Right lobe of liver (tissue), 6 donors: ENCODE measurements at regions not wholly inside any gene's neighbourhood (a gene's known extent, or its start where the extent isn't known, plus 50 kb on each side); places are given as distances from the start of the nearest gene placed in this dataset.
"Not testable (repeated sequence)": the region's sequence is repeated elsewhere in the genome, so short reads cannot be mapped to it uniquely, and the experiment has no call there.

Source experiments
- ATAC-seq, 4 donors: fragments of 200-7000 bp; cut with Tn5 transposase; one replicate each; pipeline ENCODE4 v1.9.1; 2020; ENCODE audit warnings: mild to moderate bottlenecking in 4 of 4, moderate library complexity in 4 of 4
- DNase-seq, 3 donors: peaks; one replicate each; pipeline ENCODE4 v3.0.0-alpha.2; 2020
- H3K27ac ChIP-seq, 3 donors: fragments of 200-600 bp; one replicate each; pipeline ENCODE4 v1.8.0; 2022
- H3K27me3 ChIP-seq, 2 donors: fragments of 200-600 bp; one replicate each; pipeline ENCODE4 v1.8.0; 2022
- H3K36me3 ChIP-seq, 4 donors: fragments of 200-600 bp; sonication (generic) in 1 of 4; one replicate each; pipeline versions ENCODE4 v1.5.1 to v1.8.0; 2017 to 2022; ENCODE audit warnings: control low read depth in 1 of 4
- H3K4me1 ChIP-seq, 4 donors: fragments of 200-600 bp; sonication (generic) in 1 of 4; one replicate each; pipeline versions ENCODE4 v1.5.1 to v1.8.0; 2017 to 2022; ENCODE audit warnings: control low read depth in 1 of 4
- H3K4me3 ChIP-seq, 3 donors: fragments of 200-600 bp; one replicate each; pipeline ENCODE4 v1.8.0; 2022
- H3K9me3 ChIP-seq, 4 donors: fragments of 200-600 bp; sonication (generic) in 1 of 4; one replicate each; pipeline versions ENCODE4 v1.5.1 to v1.8.0; 2017 to 2022; ENCODE audit warnings: control low read depth in 1 of 4
- POLR2A ChIP-seq: fragments of 450-650 bp; IDR thresholded peaks from one replicate; pipeline ENCODE4 v1.6.1; 2017; ENCODE audit warnings: antibody characterized with exemption, mild to moderate bottlenecking
- WGBS: methylation state at CpG from one replicate; pipeline ENCODE4 v1.1.6; 2018; ENCODE audit warnings: low coverage, low lambda C conversion rate; ENCODE audit not compliant: insufficient coverage; ENCODE audit errors: missing lambda C conversion rate; 5-methylcytosine and 5-hydroxymethylcytosine counted together
- intact Hi-C, 2 donors: fragments of 100-400 bp; cut with DNase I; formaldehyde crosslinking; loops; one replicate each; pipeline versions ENCODE4 v1.11.2 to v1.14.1; 2022
- TF ChIP-seq, protein P1 (sequence below), 4 donors: fragments of 200-600 bp in 3 of 4; fragments of 450-650 bp in 1 of 4; IDR thresholded peaks; one replicate each; pipeline versions ENCODE4 v1.5.1 to v1.8.0; 2016 to 2022; ENCODE audit warnings: antibody characterized with exemption in 4 of 4, mild to moderate bottlenecking in 2 of 4
- donor health status: DM: no; HTN: yes; CAD: no.
- donor health status: DM: no; HTN: no; CAD: no.
- donor health status: DM: no; HTN: no; CAD: no.
- donor health status: DM: no; HTN: yes; CAD: no.
- donor health status: DM: no; HTN: yes; CAD: no.

DNA sequence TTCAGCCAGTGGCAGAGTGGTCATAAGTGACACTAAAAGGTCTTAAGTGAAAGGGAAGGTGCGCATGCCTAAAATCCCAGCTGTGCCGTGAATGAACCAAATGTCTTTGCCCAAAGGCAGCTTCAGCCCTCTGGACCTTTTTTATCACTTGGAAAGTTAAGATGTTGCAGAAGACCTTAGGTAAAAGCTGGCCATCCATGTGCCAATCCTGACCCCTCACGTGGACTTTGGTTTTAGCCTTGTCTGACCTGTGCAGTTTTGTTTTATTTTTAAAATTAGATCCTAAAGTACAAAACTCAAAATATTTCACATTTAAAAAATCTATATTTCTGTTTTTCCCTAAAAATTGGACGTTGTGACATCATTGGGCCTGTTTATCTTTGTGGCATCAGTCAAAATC is 429.5 kb downstream of the STK39 start:
- 12% methylated on average over 4 of the region's 4 CpGs for WGBS
- H3K27me3 ChIP-seq: no peaks in the 10 kb centered on the region
- H3K36me3 ChIP-seq: no peaks in the 10 kb centered on the region
- H3K4me1 ChIP-seq: peaks cover 0 to 35% (median 4%) of the 10 kb centered on the region in 4 donors
- no peak overlapping the region for H3K4me3 ChIP-seq
- ATAC-seq: peak in 3 of 4 donors; percentile 14 to 17 (median 16)
- TF ChIP-seq, protein P1, sequence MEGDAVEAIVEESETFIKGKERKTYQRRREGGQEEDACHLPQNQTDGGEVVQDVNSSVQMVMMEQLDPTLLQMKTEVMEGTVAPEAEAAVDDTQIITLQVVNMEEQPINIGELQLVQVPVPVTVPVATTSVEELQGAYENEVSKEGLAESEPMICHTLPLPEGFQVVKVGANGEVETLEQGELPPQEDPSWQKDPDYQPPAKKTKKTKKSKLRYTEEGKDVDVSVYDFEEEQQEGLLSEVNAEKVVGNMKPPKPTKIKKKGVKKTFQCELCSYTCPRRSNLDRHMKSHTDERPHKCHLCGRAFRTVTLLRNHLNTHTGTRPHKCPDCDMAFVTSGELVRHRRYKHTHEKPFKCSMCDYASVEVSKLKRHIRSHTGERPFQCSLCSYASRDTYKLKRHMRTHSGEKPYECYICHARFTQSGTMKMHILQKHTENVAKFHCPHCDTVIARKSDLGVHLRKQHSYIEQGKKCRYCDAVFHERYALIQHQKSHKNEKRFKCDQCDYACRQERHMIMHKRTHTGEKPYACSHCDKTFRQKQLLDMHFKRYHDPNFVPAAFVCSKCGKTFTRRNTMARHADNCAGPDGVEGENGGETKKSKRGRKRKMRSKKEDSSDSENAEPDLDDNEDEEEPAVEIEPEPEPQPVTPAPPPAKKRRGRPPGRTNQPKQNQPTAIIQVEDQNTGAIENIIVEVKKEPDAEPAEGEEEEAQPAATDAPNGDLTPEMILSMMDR (IDR thresholded peaks at IDR 0.05): no peak
- no peak for TF ChIP-seq POLR2A
- no peak for DNase-seq
- H3K27ac ChIP-seq: no peak overlapping the region
- intact Hi-C loops: no loop called here
- H3K9me3 ChIP-seq: no peaks in the 10 kb centered on the region

DNA sequence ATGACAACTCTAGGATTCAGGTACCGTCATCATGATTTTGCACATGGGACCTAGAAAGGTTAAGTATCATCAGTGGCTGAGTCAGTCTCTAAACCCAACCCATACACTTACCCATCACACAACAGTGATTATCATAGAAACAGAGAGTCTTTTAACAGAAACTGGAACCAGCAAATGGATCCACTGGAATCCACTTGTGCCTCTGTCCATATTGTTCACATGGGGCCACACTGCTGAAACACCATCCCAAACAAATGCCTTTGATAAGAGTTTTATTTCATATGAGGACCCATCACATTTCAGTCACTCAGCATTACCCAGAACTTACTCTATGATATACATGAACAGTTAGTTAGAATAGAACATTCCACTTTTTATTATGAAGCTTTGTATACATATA is 430.0 kb downstream of the STK39 start:
- Histone ChIP-seq H3K9me3 (no peaks in the 10 kb centered on the region), H3K27ac (no peak overlapping the region), H3K4me3 (no peak overlapping the region), H3K36me3 (no peaks in the 10 kb centered on the region), H3K27me3 (no peaks in the 10 kb centered on the region), H3K4me1 (peaks cover 0 to 35% (median 4%) of the 10 kb centered on the region in 4 donors)
- DNase-seq (no peak), ATAC-seq (no peak)
- intact Hi-C loops: no loop called here
- 44% methylated on average over 1 of the region's 1 CpG for WGBS
- TF ChIP-seq, protein P1 (IDR thresholded peaks at IDR 0.05): no peak
- TF ChIP-seq POLR2A: no peak

- no peak overlapping the region for H3K4me3 ChIP-seq
- DNase-seq: no peak
- peak overlapping the region in 1 of 3 donors; percentile 19 for H3K27ac ChIP-seq
- H3K36me3 ChIP-seq: no peaks in the 10 kb centered on the region
- no peaks in the 10 kb centered on the region for H3K27me3 ChIP-seq
- intact Hi-C loops: no loop called here
- ATAC-seq: peak in 2 of 4 donors; percentile 28 to 50
- H3K9me3 ChIP-seq: no peaks in the 10 kb centered on the region
- no peak for TF ChIP-seq POLR2A
- TF ChIP-seq, protein P1 (IDR thresholded peaks at IDR 0.05): no peak
- 8% methylated on average over 1 of the region's 1 CpG for WGBS
- peaks cover 0 to 35% (median 4%) of the 10 kb centered on the region in 4 donors for H3K4me1 ChIP-seq
Observed at GRCh38 chr2:167816874-167817290, 430.5 kb downstream of the STK39 start.

GRCh38 chr2:167814881-167815718 is 432.3 kb downstream of the STK39 start:
- DNase-seq: peak in 2 of 3 donors; percentile 53 to 64
- Histone ChIP-seq H3K36me3 (no peaks in the 10 kb centered on the region), H3K4me1 (peaks cover 0 to 35% (median 4%) of the 10 kb centered on the region in 4 donors), H3K27me3 (no peaks in the 10 kb centered on the region), H3K4me3 (peak overlapping the region in 1 of 3 donors; percentile 35), H3K27ac (peak overlapping the region; percentile 40 to 68 (median 63)), H3K9me3 (no peaks in the 10 kb centered on the region)
- ATAC-seq: peak; percentile 88 to 97 (median 94)
- WGBS: 31% methylated on average over 9 of the region's 10 CpGs
- intact Hi-C loops: no loop called here
- TF ChIP-seq POLR2A: no peak
- TF ChIP-seq, protein P1 (IDR thresholded peaks at IDR 0.05): no peak

DNA sequence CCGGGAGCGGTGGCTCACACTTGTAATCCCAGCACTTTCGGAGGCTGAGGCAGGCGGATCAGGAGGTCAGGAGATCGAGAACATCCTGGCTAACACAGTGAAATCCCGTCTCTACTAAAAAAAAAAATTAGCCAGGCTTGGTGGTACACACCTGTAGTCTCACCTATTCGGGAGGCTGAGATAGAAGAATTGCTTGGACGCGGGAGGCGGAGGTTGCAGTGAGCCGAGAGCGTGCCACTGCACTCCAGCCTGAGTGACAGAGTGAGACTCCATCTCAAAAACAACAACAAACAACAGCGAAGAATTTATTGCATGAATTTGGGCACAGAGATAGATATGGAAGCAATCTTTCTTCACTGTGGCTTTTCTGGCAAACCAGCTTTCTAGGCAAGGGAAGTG is 432.9 kb downstream of the STK39 start:
- H3K27me3 ChIP-seq, H3K9me3 ChIP-seq, ATAC-seq, H3K4me3 ChIP-seq, intact Hi-C loops, DNase-seq, H3K36me3 ChIP-seq: not testable (repeated sequence)
- Histone ChIP-seq H3K4me1 (peaks cover 0 to 35% (median 4%) of the 10 kb centered on the region in 4 donors), H3K27ac (peak overlapping the region; percentile 40 to 68 (median 63))
- no CpG with 5 or more reads among the region's 13 CpGs for WGBS

DNA sequence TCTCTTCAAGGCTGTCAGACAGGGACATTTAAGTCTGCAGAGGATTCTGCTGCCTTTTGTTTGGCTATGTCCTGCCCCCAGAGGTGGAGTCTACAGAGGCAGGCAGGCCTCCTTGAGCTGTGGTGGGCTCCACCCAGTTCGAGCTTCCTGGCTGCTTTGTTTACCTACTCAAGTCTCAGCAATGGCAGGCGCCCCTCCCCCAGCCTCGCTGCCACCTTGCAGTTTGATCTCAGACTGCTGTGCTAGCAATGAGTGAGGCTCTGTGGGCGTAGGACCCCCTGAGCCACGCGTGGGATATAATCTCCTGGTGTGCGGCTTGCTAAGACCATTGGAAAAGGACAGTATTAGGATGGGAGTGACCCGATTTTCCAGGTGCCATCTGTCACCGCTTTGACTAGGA is 437.6 kb downstream of the STK39 start:
- DNase-seq, H3K27me3 ChIP-seq, ATAC-seq, H3K4me1 ChIP-seq, H3K36me3 ChIP-seq, intact Hi-C loops, H3K27ac ChIP-seq, H3K4me3 ChIP-seq, H3K9me3 ChIP-seq: not testable (repeated sequence)
- WGBS: no CpG with 5 or more reads among the region's 9 CpGs
